Lung (tissue), 9 donors: ENCODE measurements at regions not wholly inside any gene's neighbourhood (a gene's known extent, or its start where the extent isn't known, plus 50 kb on each side); places are given as distances from the start of the nearest gene placed in this dataset.
A peak's percentile ranks its signal among the peaks of the same experiment; 100 is the strongest.
"Not testable (repeated sequence)": the region's sequence is repeated elsewhere in the genome, so short reads cannot be mapped to it uniquely, and the experiment has no call there.

Experiments
- ATAC-seq: fragments of 200-7000 bp; cut with Tn5 transposase; one replicate; pipeline ENCODE4 v1.9.1; 2020; ENCODE audit warnings: moderate number of reproducible peaks; ENCODE audit not compliant: insufficient read depth, low FRiP score
- DNase-seq, 3 donors: peaks; one replicate each; pipeline ENCODE4 v3.0.0-alpha.2; 2013 to 2017
- H3K27ac ChIP-seq, 2 donors: one replicate each; pipeline ENCODE4 v1.5.1; 2013; ENCODE audit warnings: mild to moderate bottlenecking in 2 of 2, moderate library complexity in 2 of 2, control low read depth in 1 of 2, inconsistent platforms in 1 of 2, low read depth in 1 of 2, low read length in 1 of 2
- H3K27me3 ChIP-seq, 3 donors: one replicate each; pipeline ENCODE4 v1.5.1; 2013; ENCODE audit warnings: low read length in 2 of 3; ENCODE audit not compliant: control insufficient read depth in 3 of 3, insufficient read depth in 3 of 3
- H3K36me3 ChIP-seq, 4 donors: one replicate each; pipeline ENCODE4 v1.5.1; 2013; ENCODE audit warnings: low read length in 4 of 4, mild to moderate bottlenecking in 1 of 4, moderate library complexity in 1 of 4; ENCODE audit not compliant: control insufficient read depth in 4 of 4, insufficient read depth in 4 of 4
- H3K4me1 ChIP-seq, 5 donors: one replicate each; pipeline ENCODE4 v1.5.1; 2013; ENCODE audit warnings: low read length in 5 of 5, mild to moderate bottlenecking in 2 of 5, moderate library complexity in 1 of 5; ENCODE audit not compliant: control insufficient read depth in 5 of 5, insufficient read depth in 5 of 5
- H3K4me3 ChIP-seq: one replicate; pipeline ENCODE4 v1.5.1; 2013; ENCODE audit warnings: mild to moderate bottlenecking, control low read depth, moderate library complexity
- H3K9ac ChIP-seq, 2 donors: one replicate each; pipeline ENCODE4 v1.5.1; 2013; ENCODE audit warnings: low read length in 2 of 2, control low read depth in 1 of 2; ENCODE audit not compliant: insufficient read depth in 1 of 2
- H3K9me3 ChIP-seq, 4 donors: one replicate each; pipeline ENCODE4 v1.5.1; 2013; ENCODE audit warnings: low read length in 3 of 4, mild to moderate bottlenecking in 1 of 4, moderate library complexity in 1 of 4; ENCODE audit not compliant: control insufficient read depth in 4 of 4, insufficient read depth in 3 of 4
- WGBS, 2 donors: extraction: QIAGEN DNeasy Blood & Tissue Kit; methylation state at CpG; one replicate each; pipeline ENCODE4 v1.1.7; 2013; 5-methylcytosine and 5-hydroxymethylcytosine counted together
- donor health status: Bipolar disorder and iron deficiency.
- donor health status: healthy.
- donor health status: DM: yes; HTN: yes; CAD: no.

- H3K9ac ChIP-seq, ATAC-seq: not testable (repeated sequence)
- 76 to 79% methylated on average over 7 to 10 of the region's 10 CpGs for WGBS, 2 donors
Measured at GRCh38 chr9:66601472-66601871, 299.1 kb upstream of the ZNF658 start.

GRCh38 chr9:66631521-66632046 is 268.9 kb upstream of the ZNF658 start:
- ATAC-seq, H3K4me3 ChIP-seq, H3K27ac ChIP-seq, H3K27me3 ChIP-seq, DNase-seq, H3K36me3 ChIP-seq, H3K4me1 ChIP-seq, H3K9me3 ChIP-seq, H3K9ac ChIP-seq: not testable (repeated sequence)
- 71 to 73% methylated on average over 4 to 6 of the region's 22 CpGs for WGBS, 2 donors

More at GRCh38 chr9:66601472-66601871, 299.1 kb upstream of the ZNF658 start:
- H3K36me3 ChIP-seq, H3K27ac ChIP-seq, H3K9me3 ChIP-seq, H3K4me3 ChIP-seq, H3K4me1 ChIP-seq, H3K27me3 ChIP-seq: not testable (repeated sequence)
- DNase-seq = peak in 2 of 3 donors; percentile 2 to 8

- not testable (repeated sequence) for H3K4me1 ChIP-seq, H3K36me3 ChIP-seq, DNase-seq, H3K27me3 ChIP-seq, H3K4me3 ChIP-seq, H3K27ac ChIP-seq, ATAC-seq, H3K9me3 ChIP-seq, H3K9ac ChIP-seq
- WGBS, 2 donors = no CpG with 5 or more reads among the region's 2 CpGs
Measured at GRCh38 chr9:66647675-66648074, 252.8 kb upstream of the ZNF658 start.

GRCh38 chr9:66690242-66690641 is 210.3 kb upstream of the ZNF658 start:
- H3K4me3 ChIP-seq, H3K27ac ChIP-seq, H3K9ac ChIP-seq, H3K4me1 ChIP-seq, DNase-seq, H3K27me3 ChIP-seq, H3K9me3 ChIP-seq, ATAC-seq, H3K36me3 ChIP-seq: not testable (repeated sequence)

- H3K9me3 ChIP-seq, H3K9ac ChIP-seq, H3K27me3 ChIP-seq, H3K4me1 ChIP-seq, H3K4me3 ChIP-seq, H3K36me3 ChIP-seq, DNase-seq, ATAC-seq, H3K27ac ChIP-seq: not testable (repeated sequence)
- WGBS, 2 donors = 30 to 58% methylated on average over 1 to 2 of the region's 6 CpGs
Measured at GRCh38 chr9:66695561-66696240, 204.8 kb upstream of the ZNF658 start.

- H3K9me3 ChIP-seq, H3K27ac ChIP-seq, H3K4me1 ChIP-seq, H3K9ac ChIP-seq, H3K36me3 ChIP-seq, ATAC-seq, H3K27me3 ChIP-seq, DNase-seq, H3K4me3 ChIP-seq: not testable (repeated sequence)
- WGBS, 2 donors = no CpG with 5 or more reads among the region's 9 CpGs
Measured at GRCh38 chr9:66697343-66698065, 203.0 kb upstream of the ZNF658 start.

- ATAC-seq, H3K9me3 ChIP-seq, H3K4me1 ChIP-seq, H3K27ac ChIP-seq, H3K27me3 ChIP-seq, H3K36me3 ChIP-seq, DNase-seq, H3K9ac ChIP-seq, H3K4me3 ChIP-seq: not testable (repeated sequence)
- WGBS, 2 donors = 89 to 100% methylated on average over 1 of the region's 4 CpGs
Measured at GRCh38 chr9:66698066-66698455, 202.5 kb upstream of the ZNF658 start.
